ENCODE measurements at regions not wholly inside any gene's neighbourhood (a gene's known extent, or its start where the extent isn't known, plus 50 kb on each side); places are given as distances from the start of the nearest gene placed in this dataset.

DNA sequence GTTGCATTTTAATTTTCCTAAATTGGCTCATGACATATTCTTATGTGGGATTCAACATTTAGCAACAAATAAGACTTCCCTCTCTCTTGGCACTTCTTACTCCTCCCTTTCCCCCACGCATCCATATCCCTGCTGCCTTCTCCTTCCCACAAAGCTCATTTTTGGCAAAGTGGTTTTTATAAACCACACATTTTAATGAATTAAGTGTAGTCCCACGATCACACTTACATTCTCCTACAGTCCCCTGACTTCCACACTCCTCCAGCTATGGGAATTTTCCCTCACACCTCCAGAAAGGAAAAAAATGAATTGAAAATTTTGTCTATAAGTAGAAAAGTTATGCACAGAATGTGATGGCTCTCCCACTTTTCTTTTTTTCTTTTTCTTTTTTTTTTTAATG is 345.0 kb downstream of the CD83 start:
- intact Hi-C loops (cut with micrococcal nuclease; ENCODE audit: unreplicated experiment) = no loop called here
- H3K4me1 Mint-ChIP-seq (ENCODE audit: low read depth, unreplicated experiment) = no peaks in the 10 kb centered on the region
- no peak for TF ChIP-seq CTCF (IDR thresholded peaks at IDR 0.05; ENCODE audit: unreplicated experiment)
- no peaks in the 10 kb centered on the region for H3K36me3 Mint-ChIP-seq (ENCODE audit: insufficient read depth, unreplicated experiment)
- H3K27me3 Mint-ChIP-seq (ENCODE audit: unreplicated experiment) = peaks cover 25% of the 10 kb centered on the region
- CTCF ChIA-PET = no interaction called here
- peaks cover 2% of the 10 kb centered on the region for H3K9me3 Mint-ChIP-seq (ENCODE audit: low read depth, unreplicated experiment)
- DNase-seq = no peak
- H3K4me3 Mint-ChIP-seq (ENCODE audit: low read depth, unreplicated experiment) = no peak overlapping the region
- no peak overlapping the region for H3K27ac Mint-ChIP-seq (ENCODE audit: unreplicated experiment)
- BruUV-seq (replicated peaks) = no TSS peak

- CTCF ChIA-PET = interaction anchor here (0.7 kb wide), 1 partner anchor 8 kb away, joined by 5 read pairs; no protein-coding TSS in a partner anchor
- Mint-ChIP-seq H3K27me3 (ENCODE audit: unreplicated experiment) (peaks cover 29% of the 10 kb centered on the region), H3K4me1 (ENCODE audit: low read depth, unreplicated experiment) (no peaks in the 10 kb centered on the region), H3K4me3 (ENCODE audit: low read depth, unreplicated experiment) (no peak overlapping the region), H3K27ac (ENCODE audit: unreplicated experiment) (no peak overlapping the region), H3K9me3 (ENCODE audit: low read depth, unreplicated experiment) (peaks cover 2% of the 10 kb centered on the region), H3K36me3 (ENCODE audit: insufficient read depth, unreplicated experiment) (no peaks in the 10 kb centered on the region)
- DNase-seq = no peak
- TF ChIP-seq CTCF (IDR thresholded peaks at IDR 0.05; ENCODE audit: unreplicated experiment) = no peak
- intact Hi-C loops (cut with micrococcal nuclease; ENCODE audit: unreplicated experiment) = no loop called here
- BruUV-seq (replicated peaks) = no TSS peak
Measured at GRCh38 chr6:14463110-14463509, 345.5 kb downstream of the CD83 start.

- no peak for TF ChIP-seq CTCF (IDR thresholded peaks at IDR 0.05; ENCODE audit: unreplicated experiment)
- no TSS peak for BruUV-seq (replicated peaks)
- peaks cover 29% of the 10 kb centered on the region for H3K27me3 Mint-ChIP-seq (ENCODE audit: unreplicated experiment)
- no peak overlapping the region for H3K4me3 Mint-ChIP-seq (ENCODE audit: low read depth, unreplicated experiment)
- no peaks in the 10 kb centered on the region for H3K4me1 Mint-ChIP-seq (ENCODE audit: low read depth, unreplicated experiment)
- H3K36me3 Mint-ChIP-seq (ENCODE audit: insufficient read depth, unreplicated experiment) = no peaks in the 10 kb centered on the region
- no peak overlapping the region for H3K27ac Mint-ChIP-seq (ENCODE audit: unreplicated experiment)
- H3K9me3 Mint-ChIP-seq (ENCODE audit: low read depth, unreplicated experiment) = peaks cover 2% of the 10 kb centered on the region
- intact Hi-C loops (cut with micrococcal nuclease; ENCODE audit: unreplicated experiment) = no loop called here
- DNase-seq = no peak
- CTCF ChIA-PET = no interaction called here
Measured at GRCh38 chr6:14464055-14464454, 346.5 kb downstream of the CD83 start.

- peaks cover 5% of the 10 kb centered on the region for H3K9me3 Mint-ChIP-seq (ENCODE audit: low read depth, unreplicated experiment)
- H3K36me3 Mint-ChIP-seq (ENCODE audit: insufficient read depth, unreplicated experiment) = no peaks in the 10 kb centered on the region
- H3K27me3 Mint-ChIP-seq (ENCODE audit: unreplicated experiment) = peaks cover 29% of the 10 kb centered on the region
- no peak overlapping the region for H3K27ac Mint-ChIP-seq (ENCODE audit: unreplicated experiment)
- CTCF ChIA-PET = no interaction called here
- TF ChIP-seq CTCF (IDR thresholded peaks at IDR 0.05; ENCODE audit: unreplicated experiment) = no peak
- no peak for DNase-seq
- intact Hi-C loops (cut with micrococcal nuclease; ENCODE audit: unreplicated experiment) = no loop called here
- BruUV-seq (replicated peaks) = no TSS peak
- H3K4me1 Mint-ChIP-seq (ENCODE audit: low read depth, unreplicated experiment) = no peaks in the 10 kb centered on the region
- no peak overlapping the region for H3K4me3 Mint-ChIP-seq (ENCODE audit: low read depth, unreplicated experiment)
Measured at GRCh38 chr6:14464716-14465115, 347.1 kb downstream of the CD83 start.

DNA sequence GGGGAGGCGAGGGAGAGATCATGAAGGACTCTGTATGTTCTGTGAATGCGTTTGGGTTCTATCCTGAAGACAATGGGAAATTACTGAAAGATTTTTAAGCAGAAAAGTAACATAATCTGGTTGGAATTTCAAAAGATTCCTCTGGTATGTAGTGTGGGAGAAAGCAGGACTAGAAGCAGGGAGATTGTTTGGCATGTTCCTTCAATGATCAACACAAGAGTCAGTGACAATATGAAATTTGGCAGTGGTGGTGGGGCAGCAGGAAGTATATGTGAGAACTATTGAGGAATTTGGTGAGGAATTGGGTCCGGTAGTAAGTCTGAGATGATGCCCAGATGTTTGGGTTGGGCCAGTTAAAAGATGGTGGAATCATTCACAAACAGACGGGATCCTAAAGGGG is 348.7 kb downstream of the CD83 start:
- intact Hi-C loops (cut with micrococcal nuclease; ENCODE audit: unreplicated experiment) = no loop called here
- CTCF ChIA-PET = no interaction called here
- TF ChIP-seq CTCF (IDR thresholded peaks at IDR 0.05; ENCODE audit: unreplicated experiment) = no peak
- BruUV-seq (replicated peaks) = no TSS peak
- Mint-ChIP-seq H3K4me3 (ENCODE audit: low read depth, unreplicated experiment) (no peak overlapping the region), H3K27ac (ENCODE audit: unreplicated experiment) (no peak overlapping the region), H3K36me3 (ENCODE audit: insufficient read depth, unreplicated experiment) (no peaks in the 10 kb centered on the region), H3K4me1 (ENCODE audit: low read depth, unreplicated experiment) (no peaks in the 10 kb centered on the region), H3K27me3 (ENCODE audit: unreplicated experiment) (peaks cover 29% of the 10 kb centered on the region), H3K9me3 (ENCODE audit: low read depth, unreplicated experiment) (peaks cover 5% of the 10 kb centered on the region)
- DNase-seq = no peak
